Kidney capillary endothelial cell (primary cell): ENCODE measurements at regions not wholly inside any gene's neighbourhood (a gene's known extent, or its start where the extent isn't known, plus 50 kb on each side); places are given as distances from the start of the nearest gene placed in this dataset.
A peak's percentile ranks its signal among the peaks of the same experiment; 100 is the strongest.

Source experiments
- DNase-seq: peaks from one replicate; pipeline ENCODE4 v3.0.0-alpha.2; 2018; ENCODE audit warnings: low spot score

- no peak for DNase-seq
Measured at GRCh38 chr13:42658019-42658418, 84.1 kb downstream of the TNFSF11 start.

DNA sequence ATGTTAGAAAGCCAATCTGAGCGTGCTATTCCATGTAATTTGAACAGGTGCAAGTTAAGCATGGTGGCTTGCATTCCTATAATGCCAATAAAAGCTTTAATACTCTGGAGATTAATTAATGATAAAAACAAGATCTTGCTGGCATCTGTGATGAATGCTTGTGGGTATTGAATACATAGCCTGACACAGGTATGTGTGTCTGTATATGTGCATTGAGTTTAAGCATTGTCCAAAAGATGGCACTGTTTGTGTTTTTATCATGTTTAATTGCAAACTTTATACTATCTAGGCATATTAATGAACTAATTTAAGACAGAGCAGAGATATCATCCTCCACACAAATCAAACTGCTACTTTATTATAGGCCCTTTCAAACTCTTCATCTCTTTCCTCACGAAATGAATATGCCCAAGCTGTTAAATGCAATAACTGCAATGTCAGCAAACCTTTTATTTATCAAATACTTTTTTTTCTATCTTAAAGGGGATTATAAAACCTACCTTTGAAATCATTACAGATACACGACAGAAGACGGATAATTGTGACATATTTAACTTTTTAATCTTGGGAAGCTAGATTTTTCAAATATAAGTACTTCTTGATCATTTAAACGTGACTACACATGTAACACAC lies 86.5 kb downstream of the TNFSF11 start:
- DNase-seq, result no peak

DNA sequence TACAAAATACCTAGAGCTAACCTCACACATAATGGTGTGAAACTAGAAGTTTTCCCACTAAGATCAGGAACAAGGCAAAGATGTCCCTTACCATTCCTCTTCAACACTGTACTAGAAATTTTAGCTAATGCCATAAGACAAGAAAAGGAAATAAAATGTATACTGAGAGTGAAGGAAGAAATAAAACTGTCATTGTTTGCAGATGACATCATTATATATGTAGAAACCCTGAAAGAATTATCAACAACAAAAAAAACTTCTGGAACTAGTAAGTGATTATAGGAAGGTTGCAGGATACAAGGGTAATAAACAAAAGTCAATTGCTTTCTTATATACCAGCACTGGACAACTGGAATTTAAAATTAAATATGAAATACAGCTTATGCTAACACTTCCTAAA lies 93.7 kb downstream of the TNFSF11 start:
- DNase-seq, result no peak

DNA sequence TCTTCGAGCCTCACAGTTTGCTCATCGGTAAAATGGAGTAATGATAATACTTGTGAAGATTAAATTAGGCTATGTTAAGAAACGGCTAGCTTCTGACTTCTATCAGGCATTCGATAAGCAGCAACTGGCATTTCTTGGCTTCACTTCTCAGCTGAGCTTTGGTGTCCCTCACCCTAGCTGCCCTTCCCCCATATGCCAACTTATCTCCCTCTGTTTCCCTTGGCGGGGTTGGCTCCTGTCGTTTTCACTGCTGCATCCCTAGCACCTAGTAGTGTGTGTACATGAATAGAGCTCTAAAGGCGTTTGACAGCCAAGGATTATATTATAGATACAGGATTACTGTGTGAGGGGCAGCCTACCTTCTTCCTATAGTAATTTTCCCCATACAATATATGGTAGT lies 97.5 kb downstream of the TNFSF11 start:
- no peak for DNase-seq

GRCh38 chr13:42673677-42674076 lies 99.7 kb downstream of the TNFSF11 start:
- no peak for DNase-seq

DNA sequence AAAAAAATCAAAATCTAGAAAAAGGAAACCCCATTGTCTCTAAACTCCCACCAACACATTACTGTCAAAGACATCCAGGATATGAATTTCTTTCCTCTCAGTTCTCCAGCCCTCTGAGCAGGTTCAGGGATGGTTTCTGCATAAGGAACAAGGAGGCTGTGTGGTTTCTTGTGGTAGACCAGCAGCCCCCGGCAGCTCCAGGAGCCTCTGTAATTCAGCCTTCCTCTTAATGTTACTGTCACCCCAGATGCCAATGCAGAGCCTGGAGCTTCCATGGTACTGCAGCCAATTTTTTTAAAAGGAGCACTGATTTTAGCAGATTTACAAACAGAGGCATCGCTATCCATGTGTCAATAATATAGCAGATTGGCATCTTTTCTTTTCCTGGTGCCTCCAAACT lies 100.6 kb upstream of the FAM216B start:
- DNase-seq, result no peak

DNA sequence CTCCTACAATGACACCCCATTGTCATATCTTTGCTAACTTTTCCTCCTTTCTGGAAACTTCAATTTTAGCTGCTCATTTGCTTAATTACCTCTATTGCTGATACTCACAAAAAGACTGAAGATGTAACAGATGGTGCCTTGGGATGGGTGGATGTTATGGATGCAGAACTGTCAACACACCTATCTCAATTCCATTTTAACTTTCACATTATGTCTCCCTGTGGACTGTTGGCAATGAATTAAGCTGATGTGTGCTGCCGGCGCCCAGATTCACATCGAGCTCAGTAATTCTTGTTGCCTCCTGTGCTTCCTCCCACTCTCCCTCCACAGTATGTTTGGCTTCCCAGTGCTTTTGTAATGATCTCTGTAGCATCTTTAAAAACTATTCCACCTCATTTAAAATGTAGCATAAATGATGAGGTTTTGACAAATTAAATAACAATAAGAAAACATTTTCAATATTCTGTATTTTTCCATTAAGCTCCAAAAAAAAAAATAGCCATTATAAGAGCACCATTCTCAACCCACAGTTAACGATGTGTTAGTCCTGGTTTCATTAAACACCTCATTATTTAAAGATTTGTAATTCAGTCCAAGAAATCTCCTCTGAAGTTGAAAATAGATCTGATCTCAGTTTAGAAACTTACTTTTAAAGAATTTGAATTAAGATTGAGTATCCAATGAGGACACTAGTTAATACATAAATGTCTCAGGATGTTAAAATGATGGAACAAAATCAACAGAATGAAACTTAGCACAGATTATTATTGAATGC lies 99.9 kb upstream of the FAM216B start:
- DNase-seq, result no peak

- no peak for DNase-seq
Measured at GRCh38 chr13:42684226-42684625, 97.2 kb upstream of the FAM216B start.

DNA sequence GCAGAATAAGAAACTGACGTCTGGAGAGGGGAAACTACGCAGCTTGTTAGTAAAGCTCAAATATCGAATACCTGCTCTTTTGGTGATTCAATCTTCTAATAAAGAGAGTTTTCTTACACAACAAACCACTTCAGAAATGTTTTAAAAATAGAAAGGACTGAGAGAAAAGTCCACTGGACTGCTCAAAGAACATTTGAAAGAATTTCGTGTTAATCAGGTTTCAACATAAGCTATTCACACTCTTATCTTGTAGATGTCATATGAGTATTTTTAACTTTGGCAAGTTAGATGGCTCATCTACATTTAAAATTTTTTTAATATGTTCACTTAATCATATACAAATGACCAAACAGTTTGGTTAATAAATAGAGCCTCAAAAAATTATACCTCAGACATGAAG lies 95.6 kb upstream of the FAM216B start:
- no peak for DNase-seq

- no peak for DNase-seq
Measured at GRCh38 chr13:42686165-42686564, 95.2 kb upstream of the FAM216B start.

- no peak for DNase-seq
Measured at GRCh38 chr13:42688821-42689220, 92.6 kb upstream of the FAM216B start.

DNA sequence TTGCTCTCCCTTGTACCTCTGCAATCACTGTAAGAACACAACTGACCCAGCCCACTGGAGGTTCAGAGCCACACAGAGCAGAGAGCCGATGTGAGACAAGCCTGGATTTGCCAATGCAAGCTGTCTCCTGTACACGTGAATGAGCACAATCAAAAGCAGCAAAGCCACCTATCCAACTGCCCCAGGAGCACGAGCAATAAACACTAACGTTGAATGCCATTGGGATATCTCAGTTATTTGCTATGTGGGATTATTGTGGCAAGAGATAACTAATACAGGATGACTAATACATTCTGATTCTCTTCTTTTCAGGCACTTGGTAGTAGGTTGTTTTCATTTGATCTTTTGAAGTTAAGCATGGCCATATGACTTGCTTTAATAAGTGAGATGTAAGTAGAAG lies 85.2 kb upstream of the FAM216B start:
- no peak for DNase-seq

DNA sequence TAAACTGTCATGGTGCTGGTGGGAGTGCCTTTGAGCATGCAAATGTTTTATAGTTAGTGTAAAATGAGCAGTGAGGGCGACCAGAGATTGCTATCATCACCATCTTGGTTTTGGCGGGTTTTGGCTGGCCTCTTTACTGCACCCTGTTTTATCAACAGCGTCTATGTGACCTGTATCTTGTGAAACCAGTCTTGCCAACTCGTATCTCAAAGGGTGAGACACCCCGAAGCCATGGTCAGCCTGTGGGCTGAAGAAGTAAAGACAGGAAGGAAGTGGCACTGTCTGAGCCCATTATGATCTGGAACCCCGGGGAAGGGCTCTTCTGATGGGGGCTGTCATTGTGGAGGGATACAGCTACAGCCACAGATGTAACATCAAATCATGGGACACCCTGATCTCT lies 81.5 kb upstream of the FAM216B start:
- no peak for DNase-seq

DNA sequence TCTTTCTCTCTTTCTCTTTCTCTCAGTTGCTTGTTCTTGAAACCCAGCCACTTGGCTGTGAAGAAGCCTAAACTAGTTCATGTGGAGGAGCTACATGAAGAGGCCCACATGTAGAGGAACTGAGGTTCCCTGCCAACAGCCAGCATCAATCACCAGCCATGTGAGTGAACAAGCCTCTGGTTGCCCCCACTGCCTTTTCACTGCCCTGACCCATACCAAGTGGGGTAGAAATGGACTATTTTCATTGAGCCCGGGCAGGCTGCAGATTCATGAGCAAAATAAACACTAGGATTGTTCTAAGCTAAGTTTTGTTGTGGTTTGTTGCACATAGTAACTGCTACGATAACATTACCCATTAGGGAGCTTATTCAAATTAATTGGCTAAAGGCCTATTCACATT lies 78.7 kb upstream of the FAM216B start:
- DNase-seq, result no peak

DNA sequence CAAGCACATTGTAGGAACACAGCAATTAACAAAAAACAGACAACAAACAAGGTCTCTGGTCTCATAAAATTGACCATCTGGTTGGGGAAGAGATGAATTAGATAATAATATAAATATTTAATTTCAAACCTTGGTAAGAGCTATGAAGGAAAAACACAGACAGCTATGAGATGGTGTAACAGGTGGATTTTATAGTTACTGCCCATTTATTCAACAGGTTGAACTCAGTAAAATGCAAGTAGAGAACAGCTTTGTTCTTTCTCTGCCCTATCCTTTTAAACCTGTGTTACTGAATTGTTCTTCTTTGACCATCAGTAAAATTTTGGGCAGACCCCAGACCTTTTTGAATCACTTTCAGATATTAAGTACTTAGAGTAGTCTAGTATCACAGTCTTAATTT lies 77.6 kb upstream of the FAM216B start:
- no peak for DNase-seq

DNA sequence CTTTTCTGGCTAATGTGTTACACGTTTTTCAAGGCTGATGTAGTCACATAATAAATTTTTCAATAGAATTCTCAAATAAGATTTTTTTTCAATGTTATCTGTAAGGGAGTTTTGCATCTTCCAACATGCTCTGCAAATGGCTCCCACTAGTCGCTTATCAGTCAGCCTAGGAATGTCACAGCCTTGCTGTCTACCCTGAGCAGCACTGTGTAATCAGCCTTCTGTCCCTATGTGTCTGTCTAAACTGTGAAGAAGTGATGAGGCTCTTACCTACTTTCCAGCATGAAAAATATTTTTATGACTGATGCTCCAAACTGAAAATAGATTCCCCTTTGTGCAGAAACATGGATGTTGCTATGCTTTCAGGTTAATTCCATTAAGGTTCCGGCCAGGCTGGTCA lies 75.1 kb upstream of the FAM216B start:
- no peak for DNase-seq

DNA sequence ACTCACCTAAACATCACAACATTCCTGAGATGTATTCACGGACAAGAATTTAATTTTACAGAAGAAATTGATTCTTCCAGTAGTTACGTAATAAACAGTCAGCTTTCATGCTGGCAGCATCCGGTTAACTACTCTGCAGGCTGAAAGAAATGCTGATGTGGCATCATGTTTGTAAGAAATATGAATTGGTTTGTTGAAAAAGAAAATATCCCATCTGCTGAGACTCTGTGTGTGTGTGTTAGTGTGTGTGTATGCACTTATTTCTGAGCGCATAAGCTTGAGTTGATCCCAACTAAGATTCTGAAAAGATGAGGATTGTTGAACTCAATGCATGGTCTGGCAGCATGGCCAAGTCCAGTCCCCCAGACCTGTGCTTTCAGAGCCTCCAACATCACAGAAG lies 74.3 kb upstream of the FAM216B start:
- no peak for DNase-seq

DNA sequence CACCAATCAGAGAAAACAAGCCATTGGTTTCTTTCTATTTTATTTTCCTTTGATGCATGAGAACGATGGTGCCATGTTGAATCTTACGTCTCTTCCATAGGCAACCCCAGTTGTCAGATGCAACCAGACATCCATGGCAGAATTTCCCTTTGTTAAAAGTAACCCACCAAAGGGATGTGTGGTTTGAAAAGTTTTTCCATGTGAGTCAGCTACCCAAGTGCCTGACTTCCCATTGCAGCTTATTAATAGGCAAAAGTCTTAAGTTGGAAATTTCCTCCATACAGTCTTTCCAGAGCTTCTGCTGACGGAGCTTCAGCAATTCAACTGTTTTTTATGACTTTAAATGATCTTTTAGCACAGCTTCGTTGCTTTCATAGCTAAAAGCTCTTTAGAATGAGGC lies 73.8 kb upstream of the FAM216B start:
- no peak for DNase-seq

DNA sequence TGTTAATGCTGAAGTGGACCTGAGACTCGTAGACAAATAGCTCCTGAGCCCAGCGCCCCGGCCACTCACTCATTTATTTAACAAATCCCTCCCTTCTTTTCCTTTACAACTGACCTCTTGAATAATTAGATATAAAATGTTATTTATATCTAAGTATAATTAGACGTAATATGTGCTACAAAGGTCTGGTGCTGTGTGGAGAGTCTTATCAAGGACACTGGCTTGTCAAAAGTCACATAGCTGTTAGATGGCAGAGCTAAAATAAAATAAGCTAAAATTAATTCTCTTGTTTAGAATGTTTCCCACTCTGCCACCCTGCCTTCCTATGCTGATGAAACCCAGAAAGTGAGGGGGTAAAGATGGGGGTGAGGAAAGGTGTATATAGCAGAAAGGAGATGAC lies 73.0 kb upstream of the FAM216B start:
- no peak for DNase-seq

- no peak for DNase-seq
Measured at GRCh38 chr13:42709276-42709675, 72.1 kb upstream of the FAM216B start.

- no peak for DNase-seq
Measured at GRCh38 chr13:42715909-42716308, 65.5 kb upstream of the FAM216B start.

GRCh38 chr13:42717176-42717575 lies 64.2 kb upstream of the FAM216B start:
- no peak for DNase-seq

DNA sequence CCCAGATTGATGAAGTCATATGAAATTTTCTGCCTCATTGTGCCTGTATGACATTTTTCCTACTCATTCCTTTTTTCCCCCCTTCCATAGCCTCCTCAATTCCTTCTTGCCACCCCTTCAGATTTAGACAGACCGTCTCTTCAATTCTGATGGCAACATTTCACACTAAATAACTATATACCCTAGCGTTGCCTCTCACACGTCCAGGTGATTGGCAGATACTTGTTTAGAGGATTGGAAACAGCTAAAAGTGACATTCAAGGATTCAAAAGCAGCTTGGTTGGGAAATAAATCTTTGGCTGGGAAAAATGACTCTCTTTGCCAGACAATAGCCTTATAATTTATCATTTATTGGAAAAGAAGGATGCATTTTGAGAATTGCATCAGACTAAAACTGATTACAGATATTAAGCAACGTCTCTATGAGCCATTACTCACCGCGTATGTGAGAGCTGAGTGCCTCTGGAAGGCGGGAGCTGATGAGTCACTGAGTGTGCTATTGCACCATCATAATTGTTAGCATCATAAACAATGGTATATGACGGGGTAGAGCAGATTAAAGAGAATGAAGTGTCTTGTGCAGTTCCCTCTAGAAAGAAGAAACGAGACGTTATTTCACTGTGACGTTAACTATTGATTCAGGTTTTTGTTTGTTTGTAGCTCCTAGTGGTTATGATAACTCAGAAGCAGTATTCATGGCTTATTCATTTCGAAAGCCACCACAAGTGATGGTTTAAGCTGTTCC lies 61.1 kb upstream of the FAM216B start:
- DNase-seq, result peak; percentile 12
